ENCODE measurements at regions not wholly inside any gene's neighbourhood (a gene's known extent, or its start where the extent isn't known, plus 50 kb on each side); places are given as distances from the start of the nearest gene placed in this dataset.

GRCh38 chr2:63772061-63772460, 69.6 kb upstream of the UGP2 start:
- CTCF ChIA-PET = no interaction called here
- H3K27me3 Mint-ChIP-seq (ENCODE audit: unreplicated experiment) = no peaks in the 10 kb centered on the region
- H3K4me3 Mint-ChIP-seq (ENCODE audit: low read depth, unreplicated experiment) = no peak overlapping the region
- H3K27ac Mint-ChIP-seq (ENCODE audit: unreplicated experiment) = no peak overlapping the region
- no peak for TF ChIP-seq CTCF (IDR thresholded peaks at IDR 0.05; ENCODE audit: unreplicated experiment)
- BruUV-seq (replicated peaks) = no TSS peak
- intact Hi-C loops (cut with micrococcal nuclease; ENCODE audit: unreplicated experiment) = no loop called here
- H3K4me1 Mint-ChIP-seq (ENCODE audit: low read depth, unreplicated experiment) = no peaks in the 10 kb centered on the region
- no peaks in the 10 kb centered on the region for H3K9me3 Mint-ChIP-seq (ENCODE audit: low read depth, unreplicated experiment)
- no peak for DNase-seq
- no peaks in the 10 kb centered on the region for H3K36me3 Mint-ChIP-seq (ENCODE audit: insufficient read depth, unreplicated experiment)

- Mint-ChIP-seq H3K9me3 (ENCODE audit: low read depth, unreplicated experiment) (no peaks in the 10 kb centered on the region), H3K4me1 (ENCODE audit: low read depth, unreplicated experiment) (no peaks in the 10 kb centered on the region), H3K27ac (ENCODE audit: unreplicated experiment) (no peak overlapping the region), H3K36me3 (ENCODE audit: insufficient read depth, unreplicated experiment) (no peaks in the 10 kb centered on the region), H3K4me3 (ENCODE audit: low read depth, unreplicated experiment) (no peak overlapping the region), H3K27me3 (ENCODE audit: unreplicated experiment) (no peaks in the 10 kb centered on the region)
- no peak for TF ChIP-seq CTCF (IDR thresholded peaks at IDR 0.05; ENCODE audit: unreplicated experiment)
- CTCF ChIA-PET = no interaction called here
- no TSS peak for BruUV-seq (replicated peaks)
- intact Hi-C loops (cut with micrococcal nuclease; ENCODE audit: unreplicated experiment) = no loop called here
- no peak for DNase-seq
Measured at GRCh38 chr2:63775191-63775590, 66.5 kb upstream of the UGP2 start.

GRCh38 chr2:63776382-63776781, 65.3 kb upstream of the UGP2 start:
- no peak overlapping the region for H3K4me3 Mint-ChIP-seq (ENCODE audit: low read depth, unreplicated experiment)
- no peaks in the 10 kb centered on the region for H3K36me3 Mint-ChIP-seq (ENCODE audit: insufficient read depth, unreplicated experiment)
- intact Hi-C loops (cut with micrococcal nuclease; ENCODE audit: unreplicated experiment) = no loop called here
- H3K9me3 Mint-ChIP-seq (ENCODE audit: low read depth, unreplicated experiment) = no peaks in the 10 kb centered on the region
- TF ChIP-seq CTCF (IDR thresholded peaks at IDR 0.05; ENCODE audit: unreplicated experiment) = no peak
- CTCF ChIA-PET = no interaction called here
- DNase-seq = no peak
- H3K4me1 Mint-ChIP-seq (ENCODE audit: low read depth, unreplicated experiment) = no peaks in the 10 kb centered on the region
- no peak overlapping the region for H3K27ac Mint-ChIP-seq (ENCODE audit: unreplicated experiment)
- no peaks in the 10 kb centered on the region for H3K27me3 Mint-ChIP-seq (ENCODE audit: unreplicated experiment)
- BruUV-seq (replicated peaks) = no TSS peak

GRCh38 chr2:63777816-63778215, 63.9 kb upstream of the UGP2 start:
- CTCF ChIA-PET = no interaction called here
- no peaks in the 10 kb centered on the region for H3K27me3 Mint-ChIP-seq (ENCODE audit: unreplicated experiment)
- BruUV-seq (replicated peaks) = no TSS peak
- intact Hi-C loops (cut with micrococcal nuclease; ENCODE audit: unreplicated experiment) = no loop called here
- H3K4me1 Mint-ChIP-seq (ENCODE audit: low read depth, unreplicated experiment) = no peaks in the 10 kb centered on the region
- H3K27ac Mint-ChIP-seq (ENCODE audit: unreplicated experiment) = no peak overlapping the region
- no peaks in the 10 kb centered on the region for H3K9me3 Mint-ChIP-seq (ENCODE audit: low read depth, unreplicated experiment)
- no peak overlapping the region for H3K4me3 Mint-ChIP-seq (ENCODE audit: low read depth, unreplicated experiment)
- DNase-seq = no peak
- no peaks in the 10 kb centered on the region for H3K36me3 Mint-ChIP-seq (ENCODE audit: insufficient read depth, unreplicated experiment)
- no peak for TF ChIP-seq CTCF (IDR thresholded peaks at IDR 0.05; ENCODE audit: unreplicated experiment)

- BruUV-seq (replicated peaks) = no TSS peak
- no peak for DNase-seq
- CTCF ChIA-PET = no interaction called here
- Mint-ChIP-seq H3K9me3 (ENCODE audit: low read depth, unreplicated experiment) (no peaks in the 10 kb centered on the region), H3K36me3 (ENCODE audit: insufficient read depth, unreplicated experiment) (no peaks in the 10 kb centered on the region), H3K27me3 (ENCODE audit: unreplicated experiment) (no peaks in the 10 kb centered on the region), H3K27ac (ENCODE audit: unreplicated experiment) (no peak overlapping the region), H3K4me3 (ENCODE audit: low read depth, unreplicated experiment) (no peak overlapping the region), H3K4me1 (ENCODE audit: low read depth, unreplicated experiment) (no peaks in the 10 kb centered on the region)
- intact Hi-C loops (cut with micrococcal nuclease; ENCODE audit: unreplicated experiment) = no loop called here
- no peak for TF ChIP-seq CTCF (IDR thresholded peaks at IDR 0.05; ENCODE audit: unreplicated experiment)
Measured at GRCh38 chr2:63778391-63778790, 63.3 kb upstream of the UGP2 start.
